ENCODE measurements at regions not wholly inside any gene's neighbourhood (a gene's known extent, or its start where the extent isn't known, plus 50 kb on each side); places are given as distances from the start of the nearest gene placed in this dataset.

GRCh38 chr11:70537576-70538571 lies 139.5 kb downstream of the CTTN start:
- no peak for DNase-seq

- DNase-seq: no peak
Observed at GRCh38 chr11:70538641-70539359, 140.5 kb downstream of the CTTN start.

- DNase-seq: no peak
Observed at GRCh38 chr11:70539360-70540095, 141.2 kb downstream of the CTTN start.

GRCh38 chr11:70540196-70540595 lies 141.9 kb downstream of the CTTN start:
- DNase-seq: no peak

- no peak for DNase-seq
Observed at GRCh38 chr11:70541176-70541575, 142.8 kb downstream of the CTTN start.

GRCh38 chr11:70541699-70542098 lies 143.4 kb downstream of the CTTN start:
- no peak for DNase-seq

- DNase-seq: no peak
Observed at GRCh38 chr11:70542406-70542805, 144.1 kb downstream of the CTTN start.

GRCh38 chr11:70542811-70543210 lies 144.5 kb downstream of the CTTN start:
- no peak for DNase-seq

GRCh38 chr11:70543611-70544010 lies 145.3 kb downstream of the CTTN start:
- no peak for DNase-seq

GRCh38 chr11:70544067-70544773 lies 145.9 kb downstream of the CTTN start:
- no peak for DNase-seq

GRCh38 chr11:70544774-70545609 lies 146.7 kb downstream of the CTTN start:
- no peak for DNase-seq

- DNase-seq: no peak
Observed at GRCh38 chr11:70545610-70545912, 147.2 kb downstream of the CTTN start.

GRCh38 chr11:70546191-70546940 lies 148.0 kb downstream of the CTTN start:
- DNase-seq: no peak

GRCh38 chr11:70547386-70547785 lies 149.1 kb downstream of the CTTN start:
- DNase-seq: no peak

- DNase-seq: no peak
Observed at GRCh38 chr11:70547821-70548670, 149.7 kb downstream of the CTTN start.

GRCh38 chr11:70548976-70549375 lies 150.6 kb downstream of the CTTN start:
- DNase-seq: no peak

GRCh38 chr11:70549386-70549785 lies 151.1 kb downstream of the CTTN start:
- no peak for DNase-seq

GRCh38 chr11:70549796-70550195 lies 151.5 kb downstream of the CTTN start:
- no peak for DNase-seq

GRCh38 chr11:70550456-70551195 lies 152.3 kb downstream of the CTTN start:
- DNase-seq: no peak

Measured in activated CD4-positive, alpha-beta T cell treated with anti-CD3 and anti-CD28 coated beads, Interleukin-2, amount 50 U/mL, for 1 hour (primary cell).